Endothelial cell of umbilical vein (primary cell): ENCODE measurements at regions not wholly inside any gene's neighbourhood (a gene's known extent, or its start where the extent isn't known, plus 50 kb on each side); places are given as distances from the start of the nearest gene placed in this dataset.

Source experiments
- BruUV-seq: library from RNA; stranded (reverse); fragments of 400-500 nt; replicated peaks from 2 replicates; lab custom pipeline; 2021; lab: Mats Ljungman, UMichigan
- CTCF ChIA-PET: fragments of 300-600, 350-600 bp; sonication (Branson Sonifier 250); formaldehyde crosslinking; loops from one replicate; lab custom pipeline; 2021; ENCODE audit warnings: antibody characterized with exemption, inconsistent platforms; lab: Charles Lee
- POLR2A ChIA-PET: fragments of 300-600, 350-600 bp; sonication (Branson Sonifier 250); formaldehyde crosslinking; loops from one replicate; lab custom pipeline; 2021; ENCODE audit warnings: antibody characterized with exemption, inconsistent platforms; lab: Charles Lee
- DNase-seq: peaks from one replicate; pipeline ENCODE4 v3.0.0-alpha.2; 2011; ENCODE audit warnings: low read depth, low spot score
- FAIRE-seq: peaks from 2 replicates; lab custom pipeline; 2011; peaks lifted over from hg19 to GRCh38; lab: Jason Lieb, UNC
- H2AFZ ChIP-seq: 2 replicates; pipeline ENCODE4 v1.6.0; 2012; ENCODE audit warnings: low read depth, low read length, control low read depth, inconsistent platforms
- H3K27ac ChIP-seq: 2 replicates; pipeline ENCODE4 v1.5.1; 2011; ENCODE audit warnings: low read depth, mild to moderate bottlenecking, control low read depth, low read length, moderate library complexity; ENCODE audit not compliant: insufficient read depth
- H3K27me3 ChIP-seq, 2 experiments: 2 replicates each; pipeline versions ENCODE4 v1.6.0 to v1.6.1; 2011; ENCODE audit warnings: low read length in 2 of 2, mixed read lengths in 1 of 2; ENCODE audit not compliant: control insufficient read depth in 2 of 2, insufficient read depth in 2 of 2
- H3K36me3 ChIP-seq, 2 experiments: 2 replicates in 1 of 2; 3 replicates in 1 of 2; pipeline ENCODE4 v1.5.1; 2011; ENCODE audit warnings: low read length in 2 of 2, mild to moderate bottlenecking in 1 of 2, moderate library complexity in 1 of 2; ENCODE audit not compliant: control insufficient read depth in 2 of 2, insufficient read depth in 2 of 2; ENCODE audit errors: extremely low read depth in 1 of 2
- H3K4me1 ChIP-seq: 3 replicates; pipeline ENCODE4 v1.5.1; 2011; ENCODE audit warnings: mild to moderate bottlenecking, low read length; ENCODE audit not compliant: control insufficient read depth, insufficient read depth; ENCODE audit errors: extremely low read depth
- H3K4me2 ChIP-seq: 2 replicates; pipeline ENCODE4 v1.6.1; 2011; ENCODE audit warnings: low read length, control low read depth, mixed read lengths; ENCODE audit not compliant: insufficient read depth
- H3K4me3 ChIP-seq, 3 experiments: fragments of 200-600 bp in 1 of 3; sonication (generic), shearing (Covaris generic) in 1 of 3; replicated peaks in 1 of 3; 2 replicates each; pipeline ENCODE4 v1.5.1; 2011 to 2016; ENCODE audit warnings: control low read depth in 3 of 3, low read length in 3 of 3, mild to moderate bottlenecking in 2 of 3, inconsistent platforms in 1 of 3, low read depth in 1 of 3, moderate library complexity in 1 of 3; ENCODE audit not compliant: insufficient read depth in 1 of 3
- H3K79me2 ChIP-seq: 2 replicates; pipeline ENCODE4 v1.6.0; 2012; ENCODE audit warnings: low read length, inconsistent platforms; ENCODE audit not compliant: control insufficient read depth, insufficient read depth
- H3K9ac ChIP-seq: replicated peaks from 2 replicates; pipeline ENCODE3; 2011; ENCODE audit warnings: low read length, control low read depth; ENCODE audit not compliant: insufficient read depth; ENCODE audit errors: extremely low read depth
- H3K9me1 ChIP-seq: replicated peaks from 3 replicates; pipeline ENCODE4 v1.6.0; 2011; ENCODE audit warnings: mild to moderate bottlenecking, low read length; ENCODE audit not compliant: control insufficient read depth, insufficient read depth; ENCODE audit errors: extremely low read depth
- H3K9me3 ChIP-seq: replicated peaks from 2 replicates; pipeline ENCODE4 v1.5.1; 2012; ENCODE audit warnings: low read length, inconsistent platforms; ENCODE audit not compliant: control insufficient read depth, insufficient read depth
- H4K20me1 ChIP-seq: replicated peaks from 2 replicates; pipeline ENCODE3; 2011; ENCODE audit warnings: mild to moderate bottlenecking, low read length; ENCODE audit not compliant: control insufficient read depth, insufficient read depth; ENCODE audit errors: extremely low read depth
- EZH2 ChIP-seq: IDR thresholded peaks from 2 replicates; pipeline ENCODE4 v1.6.1; 2012; ENCODE audit warnings: borderline replicate concordance, low read depth, mild to moderate bottlenecking, moderate library complexity, low read length, inconsistent platforms; ENCODE audit not compliant: severe bottlenecking
- FOS ChIP-seq: IDR thresholded peaks from 2 replicates; pipeline ENCODE4 v1.6.1; 2011; ENCODE audit warnings: mild to moderate bottlenecking, low read length, moderate library complexity, borderline replicate concordance; ENCODE audit not compliant: insufficient read depth
- GATA2 ChIP-seq: IDR thresholded peaks from 2 replicates; pipeline ENCODE4 v1.7.0; 2011; ENCODE audit warnings: low read depth, mild to moderate bottlenecking, moderate library complexity, mixed read lengths, low read length; ENCODE audit not compliant: insufficient read length, insufficient read depth
- JUN ChIP-seq: IDR thresholded peaks from 2 replicates; pipeline ENCODE4 v1.6.1; 2011; ENCODE audit warnings: borderline replicate concordance, low read depth; ENCODE audit not compliant: insufficient read length, insufficient read depth
- MYC ChIP-seq: IDR thresholded peaks from one replicate; pipeline ENCODE4 v1.6.1; 2011; ENCODE audit warnings: mild to moderate bottlenecking, low read depth, low read length
- POLR2A ChIP-seq: IDR thresholded peaks from 2 replicates; pipeline ENCODE4 v1.6.1; 2012; ENCODE audit warnings: low read depth, mild to moderate bottlenecking, control low read depth, low read length
- POLR2AphosphoS5 ChIP-seq: IDR thresholded peaks from 2 replicates; pipeline ENCODE4 v1.6.1; 2012; ENCODE audit warnings: low read depth, mild to moderate bottlenecking, control low read depth, low read length, moderate library complexity; ENCODE audit not compliant: insufficient read depth
- dilution Hi-C: fragments of 300-500 bp; cut with MboI; formaldehyde crosslinking; loops from one replicate; pipeline ENCODE4 v1.15.0; 2019; ENCODE audit warnings: low sequenced_read_pairs; ENCODE audit not compliant: extremely low pct_ligation_motif_present
- intact Hi-C: fragments of 100-400 bp; cut with micrococcal nuclease; formaldehyde crosslinking; loops from one replicate; pipeline ENCODE4 v1.10.0; 2022
- TF ChIP-seq, protein P1 (sequence below), 2 donors: IDR thresholded peaks; 1 replicate in 1 of 2; 2 replicates in 1 of 2; pipeline ENCODE4 v1.5.1; 2011; ENCODE audit warnings: low read length in 2 of 2, mild to moderate bottlenecking in 2 of 2, moderate library complexity in 2 of 2, control low read depth in 1 of 2, inconsistent platforms in 1 of 2, low read depth in 1 of 2; ENCODE audit not compliant: insufficient read depth in 1 of 2; ENCODE audit errors: extremely low read depth in 1 of 2
- TF ChIP-seq, protein P2 (sequence below): IDR thresholded peaks from 2 replicates; pipeline ENCODE4 v1.6.1; 2011; ENCODE audit not compliant: insufficient read depth, insufficient read length

DNA sequence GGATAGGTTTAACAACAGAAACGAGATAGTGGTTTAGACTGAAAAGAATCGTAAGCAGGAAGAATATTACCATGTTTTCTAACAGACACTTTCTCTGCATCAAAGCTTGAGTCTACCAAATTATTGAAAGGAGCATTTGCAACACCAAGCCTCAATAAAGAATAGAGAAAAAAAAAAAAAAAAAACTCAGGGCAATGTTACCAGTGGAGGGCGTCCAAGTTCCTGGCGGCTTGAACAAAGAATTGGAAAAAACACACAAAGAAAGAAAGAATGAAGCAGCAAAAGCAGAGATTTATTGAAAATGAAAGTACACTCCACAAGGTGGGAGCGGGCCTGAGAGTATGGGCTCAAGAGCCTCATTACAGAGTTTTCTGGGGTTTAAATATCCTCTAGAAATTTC is 686.5 kb upstream of the ADGRL2 start:
- BruUV-seq = no TSS peak
- dilution Hi-C loops = no loop called here

More for the DNA sequence above, 686.5 kb upstream of the ADGRL2 start:
- H3K27ac ChIP-seq = no peak overlapping the region
- no peak overlapping the region for H2AFZ ChIP-seq
- H4K20me1 ChIP-seq = no peaks in the 10 kb centered on the region
- H3K9me3 ChIP-seq = no peaks in the 10 kb centered on the region
- no peak overlapping the region for H3K9ac ChIP-seq
- no peaks in the 10 kb centered on the region for H3K9me1 ChIP-seq
- CTCF ChIA-PET = no interaction called here
- no peak overlapping the region for H3K4me2 ChIP-seq
- intact Hi-C loops = no loop called here
- no peaks in the 10 kb centered on the region for H3K79me2 ChIP-seq
- POLR2A ChIA-PET = no interaction called here
- H3K4me1 ChIP-seq = peaks cover 2% of the 10 kb centered on the region
- FAIRE-seq = no peak
- H3K36me3 ChIP-seq = no peaks in the 10 kb centered on the region
- DNase-seq = no peak
- no peaks in the 10 kb centered on the region for H3K27me3 ChIP-seq
- TF ChIP-seq, protein P1, sequence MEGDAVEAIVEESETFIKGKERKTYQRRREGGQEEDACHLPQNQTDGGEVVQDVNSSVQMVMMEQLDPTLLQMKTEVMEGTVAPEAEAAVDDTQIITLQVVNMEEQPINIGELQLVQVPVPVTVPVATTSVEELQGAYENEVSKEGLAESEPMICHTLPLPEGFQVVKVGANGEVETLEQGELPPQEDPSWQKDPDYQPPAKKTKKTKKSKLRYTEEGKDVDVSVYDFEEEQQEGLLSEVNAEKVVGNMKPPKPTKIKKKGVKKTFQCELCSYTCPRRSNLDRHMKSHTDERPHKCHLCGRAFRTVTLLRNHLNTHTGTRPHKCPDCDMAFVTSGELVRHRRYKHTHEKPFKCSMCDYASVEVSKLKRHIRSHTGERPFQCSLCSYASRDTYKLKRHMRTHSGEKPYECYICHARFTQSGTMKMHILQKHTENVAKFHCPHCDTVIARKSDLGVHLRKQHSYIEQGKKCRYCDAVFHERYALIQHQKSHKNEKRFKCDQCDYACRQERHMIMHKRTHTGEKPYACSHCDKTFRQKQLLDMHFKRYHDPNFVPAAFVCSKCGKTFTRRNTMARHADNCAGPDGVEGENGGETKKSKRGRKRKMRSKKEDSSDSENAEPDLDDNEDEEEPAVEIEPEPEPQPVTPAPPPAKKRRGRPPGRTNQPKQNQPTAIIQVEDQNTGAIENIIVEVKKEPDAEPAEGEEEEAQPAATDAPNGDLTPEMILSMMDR (IDR thresholded peaks at IDR 0.05; ENCODE audit: extremely low read depth in 1 of 2, insufficient read depth in 1 of 2, low read depth in 1 of 2, low read length in 2 of 2) = no peak
- TF ChIP-seq POLR2A (no peak), GATA2 (no peak), MYC (no peak), EZH2 (no peak), JUN (no peak), FOS (no peak), POLR2AphosphoS5 (no peak)
- TF ChIP-seq, protein P2, sequence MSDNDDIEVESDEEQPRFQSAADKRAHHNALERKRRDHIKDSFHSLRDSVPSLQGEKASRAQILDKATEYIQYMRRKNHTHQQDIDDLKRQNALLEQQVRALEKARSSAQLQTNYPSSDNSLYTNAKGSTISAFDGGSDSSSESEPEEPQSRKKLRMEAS = no peak
- no peak overlapping the region for H3K4me3 ChIP-seq
